HG02884 (cell line): ENCODE measurements at regions not wholly inside any gene's neighbourhood (a gene's known extent, or its start where the extent isn't known, plus 50 kb on each side); places are given as distances from the start of the nearest gene placed in this dataset.
A peak's percentile ranks its signal among the peaks of the same experiment; 100 is the strongest.
"Not testable (repeated sequence)": the region's sequence is repeated elsewhere in the genome, so short reads cannot be mapped to it uniquely, and the experiment has no call there.

ENCODE experiments used
- ATAC-seq: cut with Tn5 transposase; IDR thresholded peaks from one replicate; pipeline ENCODE4 v1.9.1; 2021; ENCODE audit warnings: mild to moderate bottlenecking, moderate library complexity; ENCODE audit not compliant: unreplicated experiment

- no peak for ATAC-seq
These were observed 138.7 kb downstream of the YTHDC2 start for GRCh38 chr5:113652161-113652560.

GRCh38 chr5:113654828-113655227 is 141.3 kb downstream of the YTHDC2 start:
- ATAC-seq: no peak

- ATAC-seq: no peak
These were observed 146.7 kb downstream of the YTHDC2 start for GRCh38 chr5:113660206-113660605.

GRCh38 chr5:113660706-113661250 is 147.3 kb downstream of the YTHDC2 start:
- no peak for ATAC-seq

GRCh38 chr5:113663879-113664541 is 150.5 kb downstream of the YTHDC2 start:
- ATAC-seq: peak; percentile 65

GRCh38 chr5:113673041-113673440 is 159.5 kb downstream of the YTHDC2 start:
- ATAC-seq: no peak

DNA sequence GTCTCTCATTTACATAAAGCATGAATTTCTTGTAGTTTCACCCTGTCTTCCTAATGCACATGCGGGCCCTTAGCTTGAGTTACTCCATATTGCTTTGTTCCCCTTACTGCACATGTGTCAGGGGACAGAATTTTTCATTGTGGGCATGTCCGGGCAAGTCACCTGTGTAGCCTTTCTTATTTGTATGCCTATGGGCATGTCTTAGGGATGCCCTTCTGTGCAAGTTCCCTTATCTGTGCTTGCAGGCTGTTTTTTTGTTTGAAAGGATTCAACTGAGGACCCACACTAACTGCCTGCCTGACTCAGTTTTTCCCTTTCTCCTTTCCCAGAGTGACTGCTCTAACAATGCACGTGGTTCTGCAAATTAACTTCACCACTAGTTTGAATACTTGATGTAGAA is 161.7 kb downstream of the YTHDC2 start:
- no peak for ATAC-seq

GRCh38 chr5:113678202-113678601 is 164.7 kb downstream of the YTHDC2 start:
- no peak for ATAC-seq

DNA sequence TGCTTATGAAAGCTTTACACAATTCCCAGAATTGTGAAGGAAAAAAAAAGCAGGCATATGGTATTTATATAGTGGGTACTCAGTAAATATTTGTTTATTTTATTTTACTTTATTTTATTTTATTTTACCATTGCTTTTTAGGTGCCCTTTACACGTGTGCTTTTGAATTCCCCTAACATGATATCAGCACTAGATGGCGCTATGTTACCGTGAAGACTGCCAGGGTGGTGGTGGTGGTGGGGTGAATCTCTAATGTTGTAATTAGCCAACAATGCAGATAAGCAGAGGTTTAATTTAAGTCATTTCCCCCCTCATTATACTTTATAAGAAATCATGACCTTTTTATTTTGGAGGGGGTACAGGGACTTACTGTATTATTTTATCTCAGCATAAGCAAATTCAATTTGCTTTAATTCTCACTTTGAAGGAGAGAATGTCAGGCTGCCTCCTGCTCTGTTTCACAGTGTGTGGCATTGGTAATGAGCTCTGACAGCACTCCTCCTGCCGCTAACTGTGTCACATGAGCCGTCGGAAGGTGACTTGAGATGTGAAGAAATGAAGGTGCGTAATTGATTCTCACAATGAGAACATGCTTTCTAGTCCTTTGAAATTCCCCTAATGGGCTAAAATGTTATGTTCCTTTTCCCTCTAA is 165.6 kb downstream of the YTHDC2 start:
- peak; percentile 73 for ATAC-seq

- ATAC-seq: no peak
These were observed 167.0 kb downstream of the YTHDC2 start for GRCh38 chr5:113680534-113680933.

- ATAC-seq: no peak
These were observed 169.1 kb downstream of the YTHDC2 start for GRCh38 chr5:113682497-113683136.

DNA sequence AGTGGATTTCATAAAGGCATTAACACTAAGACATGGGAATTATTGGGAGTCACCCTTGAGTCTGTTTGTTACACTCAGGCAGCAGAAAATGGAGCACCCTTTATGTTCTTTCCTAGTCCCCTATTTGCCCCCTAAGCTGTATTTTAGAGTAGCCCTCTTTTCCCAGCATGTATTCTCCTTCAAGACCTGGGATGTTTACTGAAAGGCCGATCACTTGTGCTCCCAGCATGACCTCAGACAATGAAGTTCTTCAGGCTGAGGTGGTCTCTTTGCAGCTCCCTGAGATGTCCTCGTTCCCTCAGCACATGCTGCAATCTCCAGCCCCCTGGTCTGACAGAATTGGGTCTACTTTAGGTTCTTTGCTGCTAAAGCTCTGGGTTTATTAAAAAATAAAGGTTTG is 169.7 kb downstream of the YTHDC2 start:
- ATAC-seq: no peak

DNA sequence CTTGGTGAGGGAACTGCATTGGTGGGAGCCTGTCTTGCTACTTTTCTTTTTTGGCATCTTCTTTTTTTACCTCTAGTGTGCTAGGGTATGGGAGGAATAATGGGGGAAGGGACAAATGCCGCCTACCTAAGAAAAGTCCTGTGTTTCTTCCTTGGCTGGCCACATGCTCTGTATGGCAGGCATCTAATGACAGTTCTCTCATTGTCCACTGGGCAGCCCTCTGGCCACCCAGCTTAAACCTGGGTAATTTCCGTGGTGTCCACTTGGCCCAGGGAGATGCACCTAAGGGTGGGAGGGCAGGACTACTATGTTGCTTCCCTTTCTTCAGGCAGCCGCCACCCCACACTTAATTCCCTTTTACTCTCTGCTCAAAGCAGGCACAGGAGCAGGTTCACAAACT is 173.1 kb downstream of the YTHDC2 start:
- no peak for ATAC-seq

DNA sequence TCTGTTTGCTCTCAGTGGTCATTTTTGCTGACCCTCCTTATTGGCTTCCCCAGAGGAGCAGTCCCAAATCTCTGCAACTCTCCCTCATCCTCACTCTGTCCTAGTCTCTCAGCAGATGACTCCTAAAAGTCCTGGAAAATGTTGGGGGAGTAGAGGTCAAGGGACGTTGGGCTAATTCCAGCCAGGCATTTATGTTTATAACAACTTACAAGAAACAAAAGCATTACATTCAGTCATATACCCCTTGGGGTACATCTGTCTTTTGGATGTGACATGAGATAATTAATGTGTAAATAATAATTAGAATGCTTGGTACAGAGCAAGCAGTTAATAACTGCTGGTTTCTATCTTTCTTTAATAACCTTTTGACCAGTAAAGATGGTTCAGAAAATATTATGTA is 176.2 kb downstream of the YTHDC2 start:
- no peak for ATAC-seq

GRCh38 chr5:113692466-113692865 is 179.0 kb downstream of the YTHDC2 start:
- no peak for ATAC-seq

DNA sequence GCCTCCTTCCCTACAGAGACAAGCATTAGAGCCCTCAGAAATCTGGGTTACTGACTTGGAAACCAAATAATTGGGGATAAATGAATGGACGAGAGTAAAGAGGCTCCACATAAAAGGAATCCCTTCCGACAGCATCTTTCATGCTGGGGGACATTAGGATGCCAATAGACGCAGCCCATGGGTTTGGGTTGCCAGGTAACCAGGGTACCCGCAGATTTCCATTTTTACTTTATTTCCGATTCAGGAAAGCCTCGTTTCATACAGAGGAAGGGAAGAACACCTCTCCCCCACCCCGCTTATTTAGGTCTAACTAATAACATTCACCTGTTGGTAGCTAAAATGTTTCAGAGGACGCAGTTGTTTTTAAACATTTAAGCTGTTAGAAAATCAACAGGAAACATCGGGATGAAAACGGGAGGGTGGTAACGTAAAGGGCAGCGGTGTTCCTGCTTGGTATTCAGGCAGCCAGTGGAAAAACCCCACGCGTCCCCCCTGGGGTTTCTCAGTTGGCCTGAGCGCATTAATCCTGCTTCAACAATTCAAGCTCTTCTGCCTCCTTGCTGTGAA is 179.5 kb downstream of the YTHDC2 start:
- ATAC-seq: no peak

DNA sequence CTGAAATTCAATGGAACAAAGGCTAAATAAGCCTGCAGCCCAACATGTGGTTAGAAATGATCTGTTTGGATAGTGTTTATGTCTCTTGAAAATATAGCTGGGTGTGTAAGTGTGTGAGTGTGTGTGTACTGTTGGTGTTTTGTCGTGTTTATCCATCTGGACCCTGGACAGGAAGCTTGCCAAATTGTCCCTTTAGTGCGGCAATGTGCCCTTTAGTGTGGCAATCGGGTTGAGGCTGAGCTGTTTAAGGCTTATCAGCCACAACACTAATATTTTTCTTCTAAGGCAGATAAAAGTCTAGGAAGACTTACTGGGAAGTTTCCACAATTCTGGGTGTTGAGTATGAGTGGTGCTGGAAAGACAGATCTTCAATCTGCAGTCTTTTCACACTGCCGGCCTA is 180.2 kb downstream of the YTHDC2 start:
- ATAC-seq: no peak

- ATAC-seq: no peak
These were observed 181.1 kb downstream of the YTHDC2 start for GRCh38 chr5:113694576-113694975.

DNA sequence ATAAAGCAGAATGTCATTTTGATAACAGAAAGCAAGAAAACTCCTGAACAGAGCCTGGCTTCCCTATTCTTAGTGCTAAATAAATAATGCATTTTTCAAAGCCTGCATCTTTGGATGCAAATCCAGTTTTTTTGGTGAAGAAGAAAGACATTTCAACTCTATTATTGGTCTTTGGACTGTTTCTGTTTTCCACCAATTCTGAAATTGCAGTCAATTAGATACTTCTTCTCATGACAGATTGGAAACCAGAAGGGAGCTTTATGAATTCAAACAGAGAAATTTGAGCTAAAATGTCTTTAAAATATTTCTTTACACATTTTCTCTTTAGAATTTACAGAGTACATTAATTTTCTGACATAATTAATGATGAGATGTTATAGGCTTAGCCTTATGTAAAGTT is 189.8 kb downstream of the YTHDC2 start:
- no peak for ATAC-seq

DNA sequence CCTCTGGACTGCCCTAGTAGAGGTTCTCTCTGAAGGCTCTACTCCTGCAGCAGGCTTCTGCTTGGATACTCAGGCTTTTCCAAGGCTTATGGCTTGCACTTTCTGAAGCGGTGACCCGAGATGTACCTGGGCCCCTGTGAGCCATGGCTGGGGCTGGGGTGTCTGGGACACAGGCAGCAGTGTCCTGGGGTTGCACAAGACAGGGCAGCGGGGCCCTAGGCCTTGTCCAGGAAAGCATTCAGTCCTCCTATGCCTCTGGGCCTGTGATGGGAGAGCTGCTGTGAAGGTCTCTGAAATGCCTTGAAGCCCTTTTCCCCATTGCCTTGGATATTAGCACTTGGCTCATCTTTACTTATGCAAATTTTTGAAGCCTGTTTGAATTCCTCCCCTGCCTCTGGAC is 192.2 kb downstream of the YTHDC2 start:
- ATAC-seq: no peak

GRCh38 chr5:113713051-113713450 is 199.6 kb downstream of the YTHDC2 start:
- ATAC-seq: no peak

GRCh38 chr5:113715921-113716320 is 202.4 kb downstream of the YTHDC2 start:
- ATAC-seq: not testable (repeated sequence)
